ENCODE measurements at regions not wholly inside any gene's neighbourhood (a gene's known extent, or its start where the extent isn't known, plus 50 kb on each side); places are given as distances from the start of the nearest gene placed in this dataset.

DNA sequence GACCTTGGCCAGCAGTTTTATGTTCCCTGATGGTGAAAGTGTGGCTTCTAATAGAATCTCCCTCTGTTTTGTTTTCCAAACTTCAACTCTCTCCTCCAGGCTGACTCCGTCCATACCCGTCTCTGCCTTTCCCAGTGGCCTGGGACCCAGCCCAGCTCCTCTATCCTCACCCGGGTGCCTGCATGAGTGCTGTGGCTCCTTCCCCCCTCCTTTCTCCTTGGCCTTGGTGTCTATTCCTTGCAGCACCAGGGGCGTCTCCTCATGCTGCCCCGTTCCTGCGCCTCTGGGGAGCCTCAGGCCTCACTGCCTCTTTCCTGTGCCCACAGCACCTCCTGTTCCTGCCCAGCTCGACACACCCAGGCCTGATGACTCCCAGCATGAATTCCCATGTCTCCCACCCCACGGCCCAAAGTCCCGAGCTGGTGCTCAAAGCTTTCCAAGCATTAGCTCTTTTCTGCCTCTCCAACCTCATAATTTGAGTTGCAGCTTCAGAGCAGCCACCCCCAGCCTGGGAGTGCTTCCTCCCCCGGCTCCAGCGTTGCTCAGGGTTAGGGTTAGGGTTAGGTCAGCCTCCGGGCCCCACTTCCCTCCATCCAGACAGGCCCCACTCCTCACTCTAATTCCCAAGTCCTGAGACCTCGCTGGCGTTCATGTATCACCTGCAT, 56.3 kb upstream of the AFDN start:
- TF ChIP-seq, protein P1, sequence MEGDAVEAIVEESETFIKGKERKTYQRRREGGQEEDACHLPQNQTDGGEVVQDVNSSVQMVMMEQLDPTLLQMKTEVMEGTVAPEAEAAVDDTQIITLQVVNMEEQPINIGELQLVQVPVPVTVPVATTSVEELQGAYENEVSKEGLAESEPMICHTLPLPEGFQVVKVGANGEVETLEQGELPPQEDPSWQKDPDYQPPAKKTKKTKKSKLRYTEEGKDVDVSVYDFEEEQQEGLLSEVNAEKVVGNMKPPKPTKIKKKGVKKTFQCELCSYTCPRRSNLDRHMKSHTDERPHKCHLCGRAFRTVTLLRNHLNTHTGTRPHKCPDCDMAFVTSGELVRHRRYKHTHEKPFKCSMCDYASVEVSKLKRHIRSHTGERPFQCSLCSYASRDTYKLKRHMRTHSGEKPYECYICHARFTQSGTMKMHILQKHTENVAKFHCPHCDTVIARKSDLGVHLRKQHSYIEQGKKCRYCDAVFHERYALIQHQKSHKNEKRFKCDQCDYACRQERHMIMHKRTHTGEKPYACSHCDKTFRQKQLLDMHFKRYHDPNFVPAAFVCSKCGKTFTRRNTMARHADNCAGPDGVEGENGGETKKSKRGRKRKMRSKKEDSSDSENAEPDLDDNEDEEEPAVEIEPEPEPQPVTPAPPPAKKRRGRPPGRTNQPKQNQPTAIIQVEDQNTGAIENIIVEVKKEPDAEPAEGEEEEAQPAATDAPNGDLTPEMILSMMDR (IDR thresholded peaks at IDR 0.05): no peak
- TF ChIP-seq POLR2AphosphoS5 (IDR thresholded peaks at IDR 0.05) (no peak), POLR2A (IDR thresholded peaks at IDR 0.05) (no peak)
